HG03442 (cell line): ENCODE measurements at regions not wholly inside any gene's neighbourhood (a gene's known extent, or its start where the extent isn't known, plus 50 kb on each side); places are given as distances from the start of the nearest gene placed in this dataset.
"Not testable (repeated sequence)": the region's sequence is repeated elsewhere in the genome, so short reads cannot be mapped to it uniquely, and the experiment has no call there.

ENCODE experiments used
- ATAC-seq: cut with Tn5 transposase; IDR thresholded peaks from one replicate; pipeline ENCODE4 v1.9.1; 2021; ENCODE audit warnings: mild to moderate bottlenecking, moderate library complexity; ENCODE audit not compliant: unreplicated experiment

GRCh38 chr1:193419295-193419694, 232.9 kb upstream of the B3GALT2 start:
- ATAC-seq: no peak

DNA sequence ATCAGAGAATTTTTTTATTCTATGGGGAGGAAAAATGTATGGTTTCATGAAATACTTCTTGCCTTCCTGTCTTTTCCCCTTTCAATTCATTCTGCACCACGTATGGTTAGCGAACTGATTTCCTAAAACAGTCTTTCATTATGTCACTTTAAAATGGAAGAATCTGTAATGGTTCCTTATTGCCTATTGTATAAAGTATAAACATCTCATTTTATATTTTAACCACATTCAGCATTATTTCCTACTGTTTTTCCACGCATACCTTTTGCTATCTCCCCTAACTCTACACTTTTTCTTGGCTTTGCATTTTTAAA, 232.3 kb upstream of the B3GALT2 start:
- ATAC-seq: peak; percentile 9

DNA sequence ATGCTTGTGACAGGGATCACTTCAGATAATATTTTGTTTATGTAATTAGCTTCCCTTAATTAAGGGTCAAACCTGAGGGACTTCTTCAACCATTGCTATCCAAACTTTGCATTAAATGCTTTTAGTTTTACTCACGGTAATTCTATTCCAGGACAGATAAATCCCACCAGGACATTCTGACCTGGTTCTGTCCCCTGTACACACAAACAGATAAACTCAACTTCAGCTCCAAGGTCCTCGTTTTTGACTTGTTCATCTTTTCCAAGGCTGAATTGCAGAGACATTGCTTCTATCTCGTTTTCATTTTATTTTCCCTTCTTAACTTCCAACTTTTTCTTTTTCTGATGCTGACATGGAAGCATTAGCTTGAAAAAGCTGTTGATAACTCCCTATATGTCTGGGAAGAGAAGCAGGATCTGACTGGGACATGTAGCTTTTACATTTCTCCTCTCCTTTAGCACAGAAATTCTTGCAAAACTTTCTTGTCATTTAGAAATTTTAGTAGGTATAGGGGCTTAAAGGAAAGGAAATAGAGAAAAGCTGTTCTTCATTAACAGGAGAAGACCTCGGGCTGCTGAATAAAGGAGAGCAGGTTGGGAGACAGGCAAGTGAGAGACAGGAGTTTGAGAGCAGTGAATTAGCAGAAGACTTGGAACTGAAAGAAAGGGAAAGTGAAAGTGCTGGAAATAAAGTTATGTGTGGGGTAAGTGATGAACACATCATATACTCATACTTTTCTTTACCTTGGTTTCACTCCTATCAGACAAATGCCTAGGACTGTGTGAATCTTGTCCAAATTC, 231.7 kb upstream of the B3GALT2 start:
- peak; percentile 85 for ATAC-seq

DNA sequence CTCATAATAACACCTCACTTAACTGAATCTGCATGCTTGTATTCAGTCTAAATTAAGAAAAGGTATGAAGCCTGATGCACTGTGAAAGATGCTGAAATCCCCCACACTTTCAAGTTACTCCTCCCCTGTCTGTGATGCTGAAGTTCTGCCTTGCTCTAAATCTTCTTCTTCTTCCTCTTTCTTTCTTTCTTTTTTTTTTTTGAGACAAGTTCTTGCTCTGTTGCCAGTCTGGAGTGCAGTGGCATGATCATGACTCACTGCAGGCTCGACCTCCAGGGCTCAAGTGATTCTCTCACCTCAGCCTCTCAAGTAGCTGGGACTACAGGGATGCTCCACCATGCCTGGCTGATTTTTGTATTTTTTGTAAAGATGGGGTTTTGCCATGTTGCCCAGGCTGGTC, 231.0 kb upstream of the B3GALT2 start:
- ATAC-seq: no peak

DNA sequence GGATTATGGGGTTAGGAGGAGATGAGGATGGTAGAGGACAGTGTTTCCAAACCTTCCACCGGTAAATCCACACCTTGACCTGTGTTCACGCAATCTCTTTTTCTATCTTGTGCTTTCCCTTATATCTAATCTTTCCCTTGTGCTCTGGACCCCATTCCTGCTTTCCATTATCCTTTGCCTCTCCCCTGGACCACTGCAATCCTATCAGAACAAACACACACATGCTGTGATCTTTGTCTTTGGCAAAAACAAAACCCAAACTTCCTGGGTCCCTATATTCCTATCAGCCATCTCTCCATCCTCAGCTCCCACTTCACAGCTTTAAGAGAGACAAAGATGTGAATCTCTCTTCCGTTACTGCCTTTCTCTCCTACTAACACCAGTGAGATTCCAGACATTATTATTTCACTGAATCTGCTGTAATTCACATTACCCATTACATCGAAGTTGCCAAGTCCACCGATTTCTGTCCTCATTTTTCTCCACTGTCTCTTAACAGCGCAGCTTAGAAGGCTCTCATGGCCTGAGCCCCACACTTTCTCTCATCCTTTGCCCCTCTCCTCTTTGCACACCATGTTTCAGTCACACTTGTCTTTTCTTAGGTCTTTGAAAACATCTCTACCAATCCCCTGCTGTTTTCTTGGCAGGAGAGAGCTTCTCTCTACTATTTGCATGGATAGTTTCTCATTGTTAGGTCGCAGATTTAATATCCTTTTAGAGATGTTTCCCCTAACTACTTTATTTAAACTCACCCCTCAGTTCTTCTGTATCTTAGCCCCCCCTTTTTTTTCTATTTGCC, 230.0 kb upstream of the B3GALT2 start:
- ATAC-seq: no peak

GRCh38 chr1:193415256-193415655, 228.8 kb upstream of the B3GALT2 start:
- ATAC-seq: no peak

- no peak for ATAC-seq
These were observed 227.0 kb upstream of the B3GALT2 start for GRCh38 chr1:193413376-193413775.

DNA sequence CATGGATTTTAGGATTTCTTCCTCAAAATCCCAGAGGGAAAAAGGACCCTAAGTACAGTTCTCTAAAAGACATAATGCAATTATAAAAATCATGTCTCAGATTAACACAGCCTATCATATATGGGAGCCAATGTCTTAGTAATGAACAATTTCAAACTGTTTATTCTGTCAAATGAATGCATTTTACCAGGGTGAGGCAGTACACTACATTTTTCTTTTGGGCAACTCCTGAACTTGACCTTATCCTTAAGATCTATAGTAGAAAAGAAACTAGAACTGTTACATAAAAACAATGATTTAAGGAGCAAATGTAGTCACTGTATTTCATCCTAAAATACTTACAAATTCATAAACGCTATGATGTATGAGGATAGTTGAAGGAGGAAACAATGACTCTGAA, 226.3 kb upstream of the B3GALT2 start:
- no peak for ATAC-seq

DNA sequence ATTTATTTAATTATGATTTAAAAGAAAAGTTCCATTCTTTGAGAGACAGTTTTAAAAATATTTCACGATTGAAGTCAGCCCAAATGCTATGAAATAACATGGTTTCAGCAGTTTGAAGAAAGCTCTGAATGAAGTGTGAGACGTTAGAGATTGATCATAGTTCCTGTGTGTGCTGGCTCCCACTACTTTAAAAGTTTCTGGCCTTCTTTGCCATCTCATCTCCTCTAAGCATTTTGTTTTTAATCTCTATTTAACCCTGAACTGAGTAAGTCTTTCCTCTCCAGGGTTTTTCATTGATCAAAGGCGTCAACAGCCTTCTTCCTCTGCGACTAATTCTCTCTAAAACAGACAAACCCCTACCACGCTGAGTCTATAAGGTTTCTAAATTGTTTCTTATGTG, 225.3 kb upstream of the B3GALT2 start:
- ATAC-seq: no peak

GRCh38 chr1:193411215-193411614, 224.8 kb upstream of the B3GALT2 start:
- ATAC-seq: no peak

DNA sequence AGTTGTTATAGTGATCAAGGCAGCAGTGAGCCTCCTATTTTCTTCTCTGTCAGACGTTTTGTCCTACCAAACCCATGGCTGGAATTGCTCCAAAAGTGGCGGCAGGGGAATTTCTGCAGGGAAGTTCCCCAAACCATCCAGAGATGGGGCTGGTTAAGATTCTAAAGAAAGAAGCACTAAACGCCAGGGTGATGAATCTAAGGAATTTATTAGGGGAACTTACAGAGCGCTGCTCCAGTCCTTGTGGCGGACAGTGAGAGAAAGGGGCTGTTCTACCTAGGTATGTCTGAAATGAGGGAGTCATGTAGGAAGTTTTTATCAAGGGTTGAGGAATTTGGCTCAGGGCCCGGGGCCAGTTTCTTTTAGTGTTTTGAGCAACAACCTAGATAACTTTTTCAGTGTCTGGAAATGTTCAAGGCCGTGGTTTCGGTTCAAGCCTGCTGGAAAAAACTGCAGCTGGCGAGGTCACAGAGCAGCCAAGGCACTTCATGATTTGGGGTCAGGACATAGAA, 222.4 kb upstream of the B3GALT2 start:
- ATAC-seq: no peak

DNA sequence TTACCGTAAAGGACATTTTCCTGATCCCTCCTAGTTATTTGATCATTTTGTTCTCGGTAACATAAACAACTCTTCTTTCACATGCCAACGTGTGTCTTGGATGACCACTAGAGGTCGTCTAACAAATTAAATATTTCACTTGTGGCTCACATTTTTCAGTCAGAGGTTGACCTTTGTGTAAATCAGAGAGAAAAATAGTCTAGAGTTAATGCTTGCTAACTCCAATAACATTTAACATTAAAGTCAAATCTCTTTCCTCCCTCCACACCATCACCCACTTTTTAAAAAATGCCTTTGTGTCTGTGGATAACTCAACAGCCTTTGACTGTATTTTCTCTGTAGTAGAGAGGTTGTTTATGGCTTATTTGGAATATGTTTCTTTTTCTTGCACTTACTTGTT, 220.5 kb upstream of the B3GALT2 start:
- ATAC-seq: peak; percentile 62

DNA sequence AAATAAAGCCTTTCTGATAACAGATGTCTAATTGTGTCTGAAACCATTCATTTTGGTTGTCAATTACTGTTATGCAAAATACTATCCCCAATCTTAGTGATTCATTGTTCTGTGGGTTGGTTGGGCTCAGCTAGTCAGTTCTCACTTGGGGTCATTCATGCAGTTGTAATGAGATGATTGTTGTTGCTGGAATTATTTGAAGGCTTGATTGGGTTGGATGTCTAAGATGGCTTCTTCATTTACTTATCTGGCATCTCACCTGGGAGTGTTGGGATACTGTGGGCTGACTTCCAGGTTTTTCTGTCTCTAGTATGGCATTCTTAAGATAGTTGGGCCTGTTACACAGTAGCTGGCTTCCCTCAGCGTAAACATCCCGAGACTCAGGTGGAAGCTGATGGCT, 217.8 kb upstream of the B3GALT2 start:
- no peak for ATAC-seq

DNA sequence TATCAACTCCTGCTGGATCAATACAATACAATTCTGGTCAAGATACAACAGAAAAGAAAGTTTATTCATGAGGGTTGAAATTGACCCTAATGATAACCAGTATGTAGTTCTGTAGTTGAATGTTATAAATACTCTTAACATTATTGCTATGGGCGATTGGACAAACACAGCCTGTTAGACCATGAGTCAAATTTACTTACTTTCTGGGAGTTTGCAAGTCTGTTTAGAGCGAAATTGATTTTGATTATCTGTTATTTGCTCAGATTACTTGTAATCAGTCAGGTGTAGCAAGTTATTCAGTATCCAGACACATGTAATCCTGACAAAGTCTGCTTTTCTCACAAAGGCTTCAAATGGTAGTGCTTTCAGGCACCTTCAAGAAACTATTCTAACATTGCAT, 216.6 kb upstream of the B3GALT2 start:
- ATAC-seq: no peak

DNA sequence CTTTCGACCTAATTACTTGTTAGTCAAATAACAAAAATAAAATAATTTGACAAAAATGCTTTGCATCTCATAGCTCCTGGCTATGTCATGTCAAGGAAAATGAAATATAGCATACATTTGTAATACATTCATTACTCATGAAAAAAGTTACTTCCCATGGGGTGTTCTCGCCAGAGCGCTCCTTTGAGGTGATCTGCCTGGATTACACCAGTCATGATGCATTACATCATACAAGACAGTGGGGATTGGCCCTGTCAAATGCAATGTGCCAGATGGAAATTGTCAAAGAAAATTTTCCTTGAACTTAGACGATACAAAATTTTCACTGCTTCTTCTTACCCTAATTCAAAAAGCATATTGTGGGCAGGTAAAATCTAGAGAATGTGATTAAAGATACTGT, 215.6 kb upstream of the B3GALT2 start:
- ATAC-seq: no peak

DNA sequence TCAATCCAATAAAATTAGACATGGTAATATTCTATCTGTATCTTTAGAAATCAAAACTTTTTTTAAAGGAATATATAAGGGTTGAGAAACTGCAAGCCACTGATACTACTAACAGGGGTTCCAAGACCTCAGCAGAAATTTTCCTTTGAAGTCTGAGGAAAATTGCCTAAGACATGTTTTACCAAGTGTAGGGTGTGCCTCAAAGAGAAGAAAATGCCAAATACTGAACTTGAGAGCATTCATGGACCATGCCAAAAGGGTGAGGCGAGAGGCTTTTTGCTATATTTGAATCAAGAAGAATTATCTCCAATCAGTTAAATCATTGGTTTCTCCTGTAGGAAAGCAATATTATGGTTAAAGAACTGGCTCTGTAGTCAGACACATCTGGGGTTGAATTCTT, 207.9 kb upstream of the B3GALT2 start:
- ATAC-seq: no peak

- no peak for ATAC-seq
These were observed 206.3 kb upstream of the B3GALT2 start for GRCh38 chr1:193392686-193393085.

GRCh38 chr1:193388683-193389082, 202.3 kb upstream of the B3GALT2 start:
- no peak for ATAC-seq

DNA sequence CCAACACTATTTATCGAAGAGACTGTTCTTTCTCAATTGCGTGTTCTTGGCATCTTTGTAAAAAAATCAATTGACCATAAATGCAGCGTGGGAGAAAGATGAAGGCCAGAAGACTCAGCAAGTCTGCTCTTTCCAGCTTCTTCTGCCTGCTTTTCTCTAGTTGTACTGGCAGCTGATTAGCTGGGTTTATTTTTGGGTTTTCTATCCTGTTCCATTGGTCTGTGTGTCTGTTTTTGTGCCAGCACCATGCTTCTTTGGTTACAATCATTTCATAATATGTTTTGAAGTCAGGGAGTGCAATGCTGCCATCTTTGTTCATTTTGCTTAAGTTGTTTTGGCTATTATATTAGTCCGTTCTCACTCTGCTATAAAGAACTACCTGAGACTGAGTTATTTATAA, 201.8 kb upstream of the B3GALT2 start:
- no peak for ATAC-seq

DNA sequence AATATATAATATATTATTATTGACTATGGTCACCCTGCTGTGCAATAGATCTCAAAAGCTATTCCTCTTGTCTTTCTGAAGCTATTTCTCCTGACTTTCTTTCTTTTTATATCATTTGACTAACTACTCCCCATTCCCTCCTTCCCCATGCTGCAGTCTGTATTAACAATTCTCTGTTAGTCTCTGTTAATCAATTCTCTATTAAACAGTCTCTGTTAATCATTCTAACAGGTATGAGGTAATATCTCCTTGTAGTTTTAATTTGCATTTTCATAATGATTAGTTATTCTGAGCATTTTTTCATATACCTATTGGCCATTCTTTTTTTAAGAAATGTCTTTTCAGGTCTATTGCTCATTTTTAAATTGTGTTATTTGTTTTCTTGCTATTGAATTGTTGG, 201.0 kb upstream of the B3GALT2 start:
- ATAC-seq: no peak

DNA sequence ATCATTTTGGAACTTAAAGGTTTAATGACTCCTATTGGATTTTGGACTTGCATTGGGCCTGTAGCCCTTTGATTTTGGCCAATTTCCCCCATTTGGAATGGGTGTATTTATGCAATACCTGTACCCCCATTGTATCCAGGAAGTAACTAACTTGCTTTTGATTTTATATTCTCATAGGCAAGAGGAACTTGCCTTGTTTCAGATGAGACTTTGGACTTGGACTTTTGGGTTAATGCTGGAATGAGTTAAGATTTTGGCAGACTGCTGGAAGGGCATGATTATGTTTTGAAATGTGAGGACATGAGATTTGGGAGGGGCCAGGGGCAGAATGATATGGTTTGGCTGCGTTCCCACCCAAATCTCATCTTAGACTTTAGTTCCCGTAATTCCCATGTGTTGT, 192.0 kb upstream of the B3GALT2 start:
- ATAC-seq: not testable (repeated sequence)

DNA sequence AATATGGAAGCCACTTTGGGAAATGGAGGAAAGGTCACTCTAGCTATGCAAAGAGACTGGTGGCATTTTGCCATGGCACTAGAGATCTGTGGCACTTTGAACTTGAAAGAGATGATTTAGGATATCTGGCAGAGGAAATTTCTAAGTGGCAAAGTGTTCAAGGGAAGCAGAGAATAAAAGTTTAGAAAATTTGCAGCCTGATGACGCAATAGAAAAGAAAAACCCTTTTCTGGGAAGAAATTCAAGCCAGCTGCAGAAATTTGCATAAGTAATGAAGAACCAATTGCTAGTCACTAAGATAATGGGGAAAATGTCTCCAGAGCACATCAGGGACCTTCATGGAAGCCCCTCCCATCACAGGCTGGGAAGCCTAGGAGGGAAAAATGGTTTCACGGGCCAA, 191.1 kb upstream of the B3GALT2 start:
- no peak for ATAC-seq
